ENCODE measurements at regions not wholly inside any gene's neighbourhood (a gene's known extent, or its start where the extent isn't known, plus 50 kb on each side); places are given as distances from the start of the nearest gene placed in this dataset.

- Histone ChIP-seq H3K4me1 (peaks cover 0 to 29% (median 12%) of the 10 kb centered on the region in 4 donors), H3K27me3 (no peaks in the 10 kb centered on the region), H3K9me3 (no peaks in the 10 kb centered on the region), H3K36me3 (no peaks in the 10 kb centered on the region), H3K27ac (no peak overlapping the region), H3K4me3 (no peak overlapping the region)
- intact Hi-C loops (cut with DNase I), result loop anchor here in 1 of 2 donors (10.0 kb wide), 1 partner anchor 223 kb away; the partner anchor contains the start of gene IRF2BP2
- TF ChIP-seq POLR2A (IDR thresholded peaks at IDR 0.05), result no peak
- TF ChIP-seq CTCF (IDR thresholded peaks at IDR 0.05), result no peak
- ATAC-seq (no peak), DNase-seq (no peak)
- WGBS (ENCODE audit: insufficient coverage, low coverage, low lambda C conversion rate, missing lambda C conversion rate), result no CpG with 5 or more reads among the region's 1 CpG
Measured at GRCh38 chr1:234838182-234838581, 228.2 kb upstream of the IRF2BP2 start.

GRCh38 chr1:234837713-234838112, 227.7 kb upstream of the IRF2BP2 start:
- intact Hi-C loops (cut with DNase I), result loop anchor here in 1 of 2 donors (10.0 kb wide), 1 partner anchor 223 kb away; the partner anchor contains the start of gene IRF2BP2
- Histone ChIP-seq H3K27ac (no peak overlapping the region), H3K4me3 (no peak overlapping the region), H3K4me1 (peaks cover 0 to 29% (median 12%) of the 10 kb centered on the region in 4 donors), H3K9me3 (no peaks in the 10 kb centered on the region), H3K27me3 (no peaks in the 10 kb centered on the region), H3K36me3 (no peaks in the 10 kb centered on the region)
- ATAC-seq, result no peak
- no peak for DNase-seq
- TF ChIP-seq CTCF (IDR thresholded peaks at IDR 0.05) (no peak), POLR2A (IDR thresholded peaks at IDR 0.05) (no peak)

GRCh38 chr1:234836776-234837357, 226.9 kb upstream of the IRF2BP2 start:
- no peaks in the 10 kb centered on the region for H3K36me3 ChIP-seq
- H3K27me3 ChIP-seq, result no peaks in the 10 kb centered on the region
- DNase-seq (no peak), ATAC-seq (no peak)
- intact Hi-C loops (cut with DNase I), result loop anchor here in 1 of 2 donors (10.0 kb wide), 1 partner anchor 222 kb away; the partner anchor contains the start of gene IRF2BP2
- 85% methylated on average over 7 of the region's 8 CpGs for WGBS (ENCODE audit: insufficient coverage, low coverage, low lambda C conversion rate, missing lambda C conversion rate)
- H3K4me3 ChIP-seq, result no peak overlapping the region
- H3K9me3 ChIP-seq, result no peaks in the 10 kb centered on the region
- TF ChIP-seq CTCF (IDR thresholded peaks at IDR 0.05) (no peak), POLR2A (IDR thresholded peaks at IDR 0.05) (no peak)
- peaks cover 0 to 25% (median 12%) of the 10 kb centered on the region in 4 donors for H3K4me1 ChIP-seq
- peak overlapping the region; percentile 68 to 75 (median 71) for H3K27ac ChIP-seq

GRCh38 chr1:234836045-234836681, 226.2 kb upstream of the IRF2BP2 start:
- DNase-seq, result peak in 1 of 3 donors; percentile 58
- Histone ChIP-seq H3K4me3 (no peak overlapping the region), H3K27me3 (no peaks in the 10 kb centered on the region), H3K36me3 (no peaks in the 10 kb centered on the region), H3K27ac (peak overlapping the region; percentile 68 to 75 (median 71)), H3K9me3 (no peaks in the 10 kb centered on the region), H3K4me1 (peaks cover 0 to 20% (median 12%) of the 10 kb centered on the region in 4 donors)
- peak; percentile 74 to 91 (median 78) for ATAC-seq
- WGBS (ENCODE audit: insufficient coverage, low coverage, low lambda C conversion rate, missing lambda C conversion rate), result 57% methylated on average over 5 of the region's 7 CpGs
- TF ChIP-seq CTCF (IDR thresholded peaks at IDR 0.05) (no peak), POLR2A (IDR thresholded peaks at IDR 0.05) (no peak)
- intact Hi-C loops (cut with DNase I), result loop anchor here in 1 of 2 donors (10.0 kb wide), 1 partner anchor 221 kb away; the partner anchor contains the start of gene IRF2BP2
